Mucosa of descending colon (tissue), 3 donors: ENCODE measurements at regions not wholly inside any gene's neighbourhood (a gene's known extent, or its start where the extent isn't known, plus 50 kb on each side); places are given as distances from the start of the nearest gene placed in this dataset.
"Not testable (repeated sequence)": the region's sequence is repeated elsewhere in the genome, so short reads cannot be mapped to it uniquely, and the experiment has no call there.

ENCODE experiments used
- ATAC-seq: fragments of 200-7000 bp; cut with Tn5 transposase; one replicate; pipeline ENCODE4 v1.9.1; 2020; ENCODE audit warnings: mild to moderate bottlenecking, moderate library complexity
- DNase-seq, 3 donors: peaks; one replicate each; pipeline ENCODE4 v3.0.0-alpha.2; 2020
- H3K36me3 ChIP-seq: fragments of 200-600 bp; one replicate; pipeline ENCODE4 v1.8.0; 2021; ENCODE audit warnings: low read depth, mild to moderate bottlenecking
- H3K4me1 ChIP-seq: fragments of 200-600 bp; one replicate; pipeline ENCODE4 v1.8.0; 2021; ENCODE audit warnings: low read depth, mild to moderate bottlenecking
- H3K4me3 ChIP-seq: fragments of 200-600 bp; one replicate; pipeline ENCODE4 v1.8.0; 2021; ENCODE audit warnings: mild to moderate bottlenecking
- H3K9me3 ChIP-seq: fragments of 200-600 bp; one replicate; pipeline ENCODE4 v1.8.0; 2021; ENCODE audit warnings: mild to moderate bottlenecking
- CTCF ChIP-seq: fragments of 200-600 bp; IDR thresholded peaks from one replicate; pipeline ENCODE4 v1.8.0; 2022; ENCODE audit warnings: antibody characterized with exemption, mild to moderate bottlenecking
- intact Hi-C, 2 donors: fragments of 100-400 bp; cut with DNase I in 1 of 2; cut with micrococcal nuclease in 1 of 2; formaldehyde crosslinking; loops; one replicate each; pipeline versions ENCODE4 v1.11.0 to v1.11.1; 2022; cut with DNase I, micrococcal nuclease
- donor health status: DM: no; HTN: no; CAD: no; lungs with moderate emphysema.
- donor health status: DM: no; HTN: no; CAD: no.
- donor health status: DM: no; HTN: yes; CAD: no.

GRCh38 chr1:118459871-118460270 lies 274.8 kb upstream of the SPAG17 start:
- Histone ChIP-seq H3K4me3 (no peak overlapping the region), H3K9me3 (peaks cover 7% of the 10 kb centered on the region), H3K4me1 (no peaks in the 10 kb centered on the region), H3K36me3 (no peaks in the 10 kb centered on the region)
- TF ChIP-seq CTCF: no peak
- no peak for ATAC-seq
- intact Hi-C loops: no loop called here
- DNase-seq: no peak

DNA sequence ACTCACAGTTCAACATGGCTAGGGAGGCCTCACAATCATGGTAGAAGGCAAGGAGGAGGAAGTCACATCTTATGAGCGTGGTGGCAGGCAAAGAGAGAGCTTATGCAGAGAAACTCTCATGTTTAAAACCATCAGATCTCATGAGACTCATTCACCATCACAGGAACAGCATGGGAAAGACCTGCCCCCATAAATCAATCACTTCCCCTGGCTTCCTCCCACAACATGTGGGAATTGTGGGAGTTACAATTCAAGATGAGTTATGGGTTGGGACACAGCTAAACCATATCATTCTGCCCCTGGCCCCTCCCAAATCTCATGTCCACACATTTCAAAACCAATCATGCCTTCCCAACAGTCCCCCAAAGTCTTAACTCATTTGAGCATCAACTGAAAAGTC lies 268.8 kb upstream of the SPAG17 start:
- ATAC-seq, H3K9me3 ChIP-seq, H3K4me1 ChIP-seq, H3K36me3 ChIP-seq, intact Hi-C loops, H3K4me3 ChIP-seq, DNase-seq: not testable (repeated sequence)

DNA sequence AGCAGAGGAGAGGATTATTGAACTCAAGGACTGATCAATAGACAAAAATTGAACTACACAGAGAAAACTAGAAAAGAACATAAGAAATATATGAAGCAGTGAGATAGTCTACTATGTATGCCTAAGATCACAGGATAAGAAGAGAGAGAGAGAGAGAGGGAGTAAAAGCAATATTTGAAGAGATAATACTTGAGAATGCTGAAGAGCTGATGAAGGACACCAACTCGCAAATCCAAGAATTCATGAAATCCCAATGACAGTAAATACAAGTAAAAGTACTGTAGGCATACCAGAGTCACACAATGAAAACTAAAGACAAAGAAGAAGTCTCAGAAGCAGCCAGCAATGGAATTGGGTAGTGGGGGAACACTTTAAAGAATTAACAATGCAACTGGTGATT lies 260.1 kb upstream of the SPAG17 start:
- intact Hi-C loops: no loop called here
- no peaks in the 10 kb centered on the region for H3K36me3 ChIP-seq
- no peak overlapping the region for H3K4me3 ChIP-seq
- no peaks in the 10 kb centered on the region for H3K9me3 ChIP-seq
- ATAC-seq: no peak
- DNase-seq: no peak
- no peak for TF ChIP-seq CTCF
- no peaks in the 10 kb centered on the region for H3K4me1 ChIP-seq

DNA sequence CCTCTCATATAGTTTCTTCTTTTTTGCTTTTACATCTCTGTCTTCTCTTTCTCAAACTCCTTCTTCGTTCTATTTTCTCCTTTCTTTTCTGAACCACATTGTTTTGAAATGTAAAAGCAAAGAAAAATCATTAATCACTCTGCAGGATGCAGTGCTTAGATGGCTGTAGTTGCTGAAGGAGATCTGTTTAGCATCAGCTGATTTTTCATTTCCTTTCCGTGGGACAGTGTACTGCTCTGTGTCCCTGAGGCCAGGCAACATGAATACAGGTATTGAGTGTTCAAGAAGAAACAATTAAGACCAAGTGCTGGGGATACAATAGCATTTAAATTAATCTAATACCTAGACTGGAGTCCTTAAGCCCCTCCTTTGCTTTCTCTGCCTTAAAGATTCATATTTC lies 257.2 kb upstream of the SPAG17 start:
- no peaks in the 10 kb centered on the region for H3K4me1 ChIP-seq
- ATAC-seq (no peak), DNase-seq (no peak)
- H3K9me3 ChIP-seq: no peaks in the 10 kb centered on the region
- no peak overlapping the region for H3K4me3 ChIP-seq
- no peak for TF ChIP-seq CTCF
- intact Hi-C loops: no loop called here
- H3K36me3 ChIP-seq: no peaks in the 10 kb centered on the region

DNA sequence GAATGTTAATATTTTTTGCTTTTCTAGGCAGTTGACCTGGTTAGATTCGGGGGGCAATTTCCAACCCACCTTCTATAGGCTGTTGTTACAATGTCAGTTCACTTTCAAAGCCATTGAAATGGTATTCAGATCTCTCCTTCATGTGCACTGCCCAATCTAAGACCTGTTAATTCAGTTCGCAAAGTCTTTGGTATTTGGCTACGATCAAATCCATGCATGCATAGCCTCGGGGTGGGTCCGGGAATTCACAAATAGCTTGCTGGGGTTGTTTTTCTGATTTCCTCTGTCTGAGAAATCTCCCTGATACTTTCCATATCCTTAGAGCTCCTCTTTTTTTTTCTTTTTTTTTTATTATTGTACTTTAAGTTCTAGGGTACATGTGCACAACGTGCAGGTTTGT lies 252.6 kb upstream of the SPAG17 start:
- intact Hi-C loops: no loop called here
- TF ChIP-seq CTCF: no peak
- H3K4me1 ChIP-seq: no peaks in the 10 kb centered on the region
- H3K36me3 ChIP-seq: no peaks in the 10 kb centered on the region
- DNase-seq (no peak), ATAC-seq (no peak)
- H3K9me3 ChIP-seq: no peaks in the 10 kb centered on the region
- no peak overlapping the region for H3K4me3 ChIP-seq

DNA sequence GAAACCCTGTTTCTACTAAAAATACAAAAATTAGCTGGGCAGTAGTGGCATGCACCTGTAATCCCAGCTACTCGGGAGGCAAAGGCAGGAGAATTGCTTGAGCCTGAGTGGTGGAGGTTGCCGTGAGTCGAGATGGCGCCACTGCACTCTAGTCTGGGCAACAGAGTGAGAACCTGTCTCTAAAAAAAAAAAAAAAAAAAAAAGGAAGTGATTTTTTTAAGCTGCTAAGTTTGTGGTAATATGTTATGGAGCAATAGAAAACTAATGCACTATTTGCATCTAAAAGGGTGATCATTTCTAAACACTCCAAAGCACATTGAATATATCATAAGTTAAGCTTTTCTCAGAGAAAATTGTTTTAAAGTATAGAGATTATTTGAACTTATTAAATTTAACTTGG lies 244.8 kb upstream of the SPAG17 start:
- intact Hi-C loops: no loop called here
- Histone ChIP-seq H3K4me1 (no peaks in the 10 kb centered on the region), H3K36me3 (no peaks in the 10 kb centered on the region), H3K9me3 (no peaks in the 10 kb centered on the region), H3K4me3 (no peak overlapping the region)
- DNase-seq (no peak), ATAC-seq (no peak)
- TF ChIP-seq CTCF: no peak
